Liver (tissue), 7 donors: ENCODE measurements at regions not wholly inside any gene's neighbourhood (a gene's known extent, or its start where the extent isn't known, plus 50 kb on each side); places are given as distances from the start of the nearest gene placed in this dataset.

Experiments used
- DNase-seq: peaks from one replicate; pipeline ENCODE4 v3.0.0-alpha.2; 2017; ENCODE audit warnings: low spot score
- H3K27ac ChIP-seq, 2 donors: one replicate each; pipeline ENCODE4 v1.7.0; 2013; ENCODE audit warnings: inconsistent platforms in 2 of 2, low read length in 2 of 2, control low read depth in 1 of 2, low read depth in 1 of 2, mild to moderate bottlenecking in 1 of 2
- H3K27me3 ChIP-seq, 4 donors: one replicate each; pipeline versions ENCODE4 v1.6.1 to v1.7.0; 2013; ENCODE audit warnings: low read length in 3 of 4, inconsistent platforms in 1 of 4, mild to moderate bottlenecking in 1 of 4, moderate library complexity in 1 of 4; ENCODE audit not compliant: control insufficient read depth in 4 of 4, insufficient read depth in 4 of 4
- H3K36me3 ChIP-seq, 4 donors: one replicate each; pipeline versions ENCODE4 v1.6.1 to v1.7.0; 2013; ENCODE audit warnings: low read length in 3 of 4, mild to moderate bottlenecking in 3 of 4, low read depth in 1 of 4, moderate library complexity in 1 of 4; ENCODE audit not compliant: control insufficient read depth in 4 of 4, insufficient read depth in 3 of 4
- H3K4me1 ChIP-seq, 4 donors: one replicate each; pipeline versions ENCODE4 v1.6.1 to v1.7.0; 2013; ENCODE audit warnings: low read length in 3 of 4, mild to moderate bottlenecking in 3 of 4, moderate library complexity in 1 of 4; ENCODE audit not compliant: control insufficient read depth in 4 of 4, insufficient read depth in 4 of 4
- H3K4me3 ChIP-seq, 3 donors: one replicate each; pipeline versions ENCODE4 v1.6.1 to v1.7.0; 2013; ENCODE audit warnings: low read length in 3 of 3, control low read depth in 1 of 3, low read depth in 1 of 3, mild to moderate bottlenecking in 1 of 3
- H3K9ac ChIP-seq, 2 donors: one replicate each; pipeline ENCODE4 v1.7.0; 2013; ENCODE audit warnings: low read length in 2 of 2, mild to moderate bottlenecking in 2 of 2, moderate library complexity in 2 of 2, control low read depth in 1 of 2, low read depth in 1 of 2
- H3K9me3 ChIP-seq, 4 donors: one replicate each; pipeline versions ENCODE4 v1.6.1 to v1.7.0; 2013; ENCODE audit warnings: low read length in 3 of 4; ENCODE audit not compliant: control insufficient read depth in 4 of 4
- EGR1 ChIP-seq, 2 donors: IDR thresholded peaks; 2 replicates each; pipeline ENCODE4 v1.6.1; 2016 to 2018; ENCODE audit warnings: antibody characterized with exemption in 2 of 2, low read depth in 2 of 2
- HNF4A ChIP-seq, 2 donors: conservative IDR thresholded peaks; 2 replicates each; pipeline ENCODE4 v1.6.1; 2016; ENCODE audit warnings: antibody characterized with exemption in 2 of 2, mild to moderate bottlenecking in 2 of 2
- HNF4G ChIP-seq: IDR thresholded peaks from 2 replicates; pipeline ENCODE4 v1.6.1; 2016; ENCODE audit warnings: antibody characterized with exemption
- NR2F2 ChIP-seq: IDR thresholded peaks from 2 replicates; pipeline ENCODE4 v1.6.1; 2016; ENCODE audit warnings: antibody characterized with exemption
- RAD21 ChIP-seq, 2 donors: IDR thresholded peaks; 2 replicates each; pipeline ENCODE4 v1.6.1; 2016; ENCODE audit warnings: antibody characterized with exemption in 2 of 2, mild to moderate bottlenecking in 2 of 2
- RXRA ChIP-seq, 2 donors: IDR thresholded peaks; 2 replicates each; pipeline ENCODE4 v1.6.1; 2017 to 2018; ENCODE audit warnings: antibody characterized with exemption in 2 of 2, mild to moderate bottlenecking in 1 of 2
- SP1 ChIP-seq: IDR thresholded peaks from 2 replicates; pipeline ENCODE4 v1.6.1; 2018; ENCODE audit warnings: antibody characterized with exemption, mild to moderate bottlenecking
- TAF1 ChIP-seq: conservative IDR thresholded peaks from 2 replicates; pipeline ENCODE4 v1.6.1; 2016; ENCODE audit warnings: antibody characterized with exemption, mild to moderate bottlenecking
- WGBS: extraction: QIAGEN DNeasy Blood & Tissue Kit; methylation state at CpG from one replicate; pipeline ENCODE4 v1.1.7; 2013; 5-methylcytosine and 5-hydroxymethylcytosine counted together
- TF ChIP-seq, protein P1 (sequence below): IDR thresholded peaks from 2 replicates; pipeline ENCODE4 v1.6.1; 2016; ENCODE audit warnings: antibody characterized with exemption
- TF ChIP-seq, protein P2 (sequence below): IDR thresholded peaks from 2 replicates; pipeline ENCODE4 v1.6.1; 2016; ENCODE audit warnings: antibody characterized with exemption
- TF ChIP-seq, protein P3 (sequence below): IDR thresholded peaks from 2 replicates; pipeline ENCODE4 v1.6.1; 2016; ENCODE audit warnings: antibody characterized with exemption
- TF ChIP-seq, protein P4 (sequence below): IDR thresholded peaks from 2 replicates; pipeline ENCODE4 v1.6.1; 2016; ENCODE audit warnings: antibody characterized with exemption, mild to moderate bottlenecking
- donor health status: healthy.
- donor health status: healthy.
- donor health status: healthy.
- donor health status: healthy.

DNA sequence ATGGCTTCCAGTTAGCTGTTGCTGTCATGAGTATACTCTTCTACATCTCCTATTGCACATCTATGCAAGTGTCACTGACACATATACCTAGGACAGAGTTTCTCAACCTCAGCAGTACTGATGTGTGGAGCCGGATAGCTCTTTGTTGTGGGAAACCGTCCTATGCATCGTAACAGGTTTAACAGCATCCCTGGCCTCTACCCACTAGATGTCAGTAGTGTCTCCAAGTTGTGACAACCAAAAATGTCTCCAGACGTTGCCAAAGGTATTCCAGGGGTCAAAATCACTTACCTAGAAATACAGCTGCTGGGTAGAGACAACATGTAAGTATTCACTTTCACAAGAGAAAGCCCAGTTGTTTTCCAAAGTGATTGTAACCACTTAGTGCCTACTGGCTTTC is 637.6 kb downstream of the RNF144B start:
- TF ChIP-seq HNF4G (no peak), RAD21 (IDR thresholded peaks at IDR 0.05) (peak; percentile 62 to 69)
- Histone ChIP-seq H3K9ac (no peak overlapping the region), H3K4me1 (no peaks in the 10 kb centered on the region), H3K27ac (no peak overlapping the region), H3K4me3 (no peak overlapping the region), H3K9me3 (no peaks in the 10 kb centered on the region), H3K27me3 (peaks cover 0 to 3% (median 0%) of the 10 kb centered on the region in 4 donors), H3K36me3 (no peaks in the 10 kb centered on the region)
- 17% methylated on average over 4 of the region's 4 CpGs for WGBS
- DNase-seq = no peak

DNA sequence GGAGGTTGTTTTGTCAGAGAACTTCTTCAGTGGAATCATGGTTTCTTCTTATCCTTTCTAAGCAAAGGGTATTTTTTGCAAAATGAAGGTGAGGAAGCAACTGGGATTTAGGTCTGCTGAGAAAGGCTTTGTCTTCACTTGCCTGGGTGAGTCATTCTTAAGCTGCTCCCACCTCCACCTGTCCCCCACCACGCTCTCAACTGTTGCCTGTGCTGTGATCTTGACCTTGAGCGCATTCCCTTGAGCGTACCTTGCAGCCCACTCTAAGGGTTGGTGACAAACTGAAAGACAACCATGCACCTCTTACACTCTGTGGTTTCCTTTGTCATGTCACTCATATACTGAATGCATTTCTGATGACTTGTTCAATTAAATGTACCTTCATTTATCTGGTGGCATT is 641.1 kb downstream of the RNF144B start:
- Histone ChIP-seq H3K4me1 (no peaks in the 10 kb centered on the region), H3K27me3 (peaks cover 0 to 3% (median 0%) of the 10 kb centered on the region in 4 donors), H3K27ac (no peak overlapping the region), H3K4me3 (no peak overlapping the region), H3K9ac (no peak overlapping the region), H3K36me3 (no peaks in the 10 kb centered on the region), H3K9me3 (no peaks in the 10 kb centered on the region)
- 81% methylated on average over 3 of the region's 3 CpGs for WGBS
- DNase-seq = no peak
- TF ChIP-seq NR2F2 (no peak), SP1 (no peak), EGR1 (IDR thresholded peaks at IDR 0.05; ENCODE audit: low read depth in 2 of 2) (no peak), TAF1 (no peak), RAD21 (IDR thresholded peaks at IDR 0.05) (no peak), HNF4A (conservative IDR thresholded peaks at IDR 0.05) (no peak)
- TF ChIP-seq, protein P1, sequence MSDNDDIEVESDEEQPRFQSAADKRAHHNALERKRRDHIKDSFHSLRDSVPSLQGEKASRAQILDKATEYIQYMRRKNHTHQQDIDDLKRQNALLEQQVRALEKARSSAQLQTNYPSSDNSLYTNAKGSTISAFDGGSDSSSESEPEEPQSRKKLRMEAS = no peak
- TF ChIP-seq, protein P2, sequence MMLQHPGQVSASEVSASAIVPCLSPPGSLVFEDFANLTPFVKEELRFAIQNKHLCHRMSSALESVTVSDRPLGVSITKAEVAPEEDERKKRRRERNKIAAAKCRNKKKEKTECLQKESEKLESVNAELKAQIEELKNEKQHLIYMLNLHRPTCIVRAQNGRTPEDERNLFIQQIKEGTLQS = no peak
- TF ChIP-seq, protein P3, sequence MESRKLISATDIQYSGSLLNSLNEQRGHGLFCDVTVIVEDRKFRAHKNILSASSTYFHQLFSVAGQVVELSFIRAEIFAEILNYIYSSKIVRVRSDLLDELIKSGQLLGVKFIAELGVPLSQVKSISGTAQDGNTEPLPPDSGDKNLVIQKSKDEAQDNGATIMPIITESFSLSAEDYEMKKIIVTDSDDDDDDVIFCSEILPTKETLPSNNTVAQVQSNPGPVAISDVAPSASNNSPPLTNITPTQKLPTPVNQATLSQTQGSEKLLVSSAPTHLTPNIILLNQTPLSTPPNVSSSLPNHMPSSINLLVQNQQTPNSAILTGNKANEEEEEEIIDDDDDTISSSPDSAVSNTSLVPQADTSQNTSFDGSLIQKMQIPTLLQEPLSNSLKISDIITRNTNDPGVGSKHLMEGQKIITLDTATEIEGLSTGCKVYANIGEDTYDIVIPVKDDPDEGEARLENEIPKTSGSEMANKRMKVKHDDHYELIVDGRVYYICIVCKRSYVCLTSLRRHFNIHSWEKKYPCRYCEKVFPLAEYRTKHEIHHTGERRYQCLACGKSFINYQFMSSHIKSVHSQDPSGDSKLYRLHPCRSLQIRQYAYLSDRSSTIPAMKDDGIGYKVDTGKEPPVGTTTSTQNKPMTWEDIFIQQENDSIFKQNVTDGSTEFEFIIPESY = no peak
- TF ChIP-seq, protein P4, sequence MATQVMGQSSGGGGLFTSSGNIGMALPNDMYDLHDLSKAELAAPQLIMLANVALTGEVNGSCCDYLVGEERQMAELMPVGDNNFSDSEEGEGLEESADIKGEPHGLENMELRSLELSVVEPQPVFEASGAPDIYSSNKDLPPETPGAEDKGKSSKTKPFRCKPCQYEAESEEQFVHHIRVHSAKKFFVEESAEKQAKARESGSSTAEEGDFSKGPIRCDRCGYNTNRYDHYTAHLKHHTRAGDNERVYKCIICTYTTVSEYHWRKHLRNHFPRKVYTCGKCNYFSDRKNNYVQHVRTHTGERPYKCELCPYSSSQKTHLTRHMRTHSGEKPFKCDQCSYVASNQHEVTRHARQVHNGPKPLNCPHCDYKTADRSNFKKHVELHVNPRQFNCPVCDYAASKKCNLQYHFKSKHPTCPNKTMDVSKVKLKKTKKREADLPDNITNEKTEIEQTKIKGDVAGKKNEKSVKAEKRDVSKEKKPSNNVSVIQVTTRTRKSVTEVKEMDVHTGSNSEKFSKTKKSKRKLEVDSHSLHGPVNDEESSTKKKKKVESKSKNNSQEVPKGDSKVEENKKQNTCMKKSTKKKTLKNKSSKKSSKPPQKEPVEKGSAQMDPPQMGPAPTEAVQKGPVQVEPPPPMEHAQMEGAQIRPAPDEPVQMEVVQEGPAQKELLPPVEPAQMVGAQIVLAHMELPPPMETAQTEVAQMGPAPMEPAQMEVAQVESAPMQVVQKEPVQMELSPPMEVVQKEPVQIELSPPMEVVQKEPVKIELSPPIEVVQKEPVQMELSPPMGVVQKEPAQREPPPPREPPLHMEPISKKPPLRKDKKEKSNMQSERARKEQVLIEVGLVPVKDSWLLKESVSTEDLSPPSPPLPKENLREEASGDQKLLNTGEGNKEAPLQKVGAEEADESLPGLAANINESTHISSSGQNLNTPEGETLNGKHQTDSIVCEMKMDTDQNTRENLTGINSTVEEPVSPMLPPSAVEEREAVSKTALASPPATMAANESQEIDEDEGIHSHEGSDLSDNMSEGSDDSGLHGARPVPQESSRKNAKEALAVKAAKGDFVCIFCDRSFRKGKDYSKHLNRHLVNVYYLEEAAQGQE = no peak

DNA sequence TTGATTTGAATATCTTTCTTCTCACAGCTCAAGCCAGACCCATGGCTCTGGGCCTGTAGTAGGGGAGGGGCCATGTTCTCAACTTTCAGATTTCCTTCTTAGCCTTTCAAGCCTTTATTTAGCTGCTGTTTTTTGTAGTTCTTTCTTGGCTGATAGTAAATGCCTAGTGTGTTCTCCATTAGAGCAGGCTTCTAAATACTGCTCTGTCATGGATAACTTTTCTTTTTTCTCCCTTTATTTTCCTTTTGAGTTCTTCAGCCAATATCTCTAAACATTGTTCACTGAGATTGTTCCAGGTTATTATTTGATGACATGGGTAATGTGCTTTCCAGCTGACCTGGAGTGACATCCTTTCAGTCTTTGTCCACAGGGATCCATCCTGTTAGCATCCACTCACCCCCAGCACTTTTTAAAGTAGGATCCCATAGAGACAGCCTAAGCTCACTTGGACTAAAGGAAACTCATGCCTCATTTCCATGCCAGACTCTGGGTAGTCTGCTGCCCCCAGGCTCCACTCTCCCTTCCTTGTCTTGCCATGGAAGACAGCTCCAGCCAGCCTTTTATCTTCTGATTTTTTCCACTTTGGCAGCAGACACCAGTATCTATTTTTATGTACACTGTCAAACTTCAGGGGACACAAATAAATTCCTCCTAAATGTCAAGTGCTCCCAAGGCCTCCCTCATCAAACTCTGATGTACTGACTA is 645.6 kb downstream of the RNF144B start:
- H3K27me3 ChIP-seq = peaks cover 0 to 3% (median 0%) of the 10 kb centered on the region in 4 donors
- TF ChIP-seq TAF1 (no peak), RXRA (IDR thresholded peaks at IDR 0.05) (no peak), HNF4G (no peak)
- peaks cover 0 to 2% (median 0%) of the 10 kb centered on the region in 4 donors for H3K4me1 ChIP-seq
- no peak overlapping the region for H3K9ac ChIP-seq
- no peak for DNase-seq
- H3K9me3 ChIP-seq = no peaks in the 10 kb centered on the region
- no peak overlapping the region for H3K27ac ChIP-seq
- no peaks in the 10 kb centered on the region for H3K36me3 ChIP-seq
- no peak overlapping the region for H3K4me3 ChIP-seq
